Mesenchymal stem cell (in vitro differentiated cells and primary cell): ENCODE measurements at regions not wholly inside any gene's neighbourhood (a gene's known extent, or its start where the extent isn't known, plus 50 kb on each side); places are given as distances from the start of the nearest gene placed in this dataset.

Experiments
- DNase-seq: peaks from one replicate; pipeline ENCODE4 v3.0.0-alpha.2; 2013
- H2AFZ ChIP-seq: one replicate; pipeline ENCODE4 v1.6.1; 2013; ENCODE audit warnings: low read depth, mild to moderate bottlenecking, control low read depth, inconsistent platforms, low read length, moderate library complexity
- H2AK5ac ChIP-seq: 2 replicates; pipeline ENCODE4 v1.6.1; 2013; ENCODE audit warnings: low read length, moderate library complexity, mild to moderate bottlenecking, inconsistent platforms; ENCODE audit not compliant: severe bottlenecking
- H2BK120ac ChIP-seq: one replicate; pipeline ENCODE4 v1.6.1; 2013; ENCODE audit warnings: low read depth, mild to moderate bottlenecking, inconsistent platforms, low read length, moderate library complexity
- H2BK12ac ChIP-seq, 2 experiments: one replicate each; pipeline ENCODE4 v1.6.1; 2013; ENCODE audit warnings: inconsistent platforms in 2 of 2, low read length in 2 of 2, mild to moderate bottlenecking in 2 of 2, moderate library complexity in 2 of 2, control low read depth in 1 of 2
- H2BK15ac ChIP-seq: one replicate; pipeline ENCODE4 v1.6.1; 2013; ENCODE audit warnings: mild to moderate bottlenecking, low read depth, inconsistent platforms; ENCODE audit not compliant: poor library complexity, severe bottlenecking
- H2BK5ac ChIP-seq: 2 replicates; pipeline ENCODE4 v1.6.1; 2013; ENCODE audit warnings: low read depth, mild to moderate bottlenecking, low read length, control low read depth, inconsistent platforms; ENCODE audit not compliant: poor library complexity, severe bottlenecking
- H3K14ac ChIP-seq, 2 experiments: one replicate each; pipeline ENCODE4 v1.6.1; 2013; ENCODE audit warnings: inconsistent platforms in 2 of 2, low read length in 2 of 2, control low read depth in 1 of 2, mild to moderate bottlenecking in 1 of 2, moderate library complexity in 1 of 2
- H3K18ac ChIP-seq, 2 experiments: one replicate each; pipeline ENCODE4 v1.6.1; 2013; ENCODE audit warnings: inconsistent platforms in 2 of 2, low read length in 2 of 2, control low read depth in 1 of 2, low read depth in 1 of 2, mild to moderate bottlenecking in 1 of 2
- H3K23ac ChIP-seq, 2 experiments: one replicate each; pipeline ENCODE4 v1.6.1; 2013; ENCODE audit warnings: inconsistent platforms in 2 of 2, low read length in 2 of 2, mild to moderate bottlenecking in 2 of 2, moderate library complexity in 2 of 2, control low read depth in 1 of 2
- H3K27ac ChIP-seq: 2 replicates; pipeline ENCODE4 v1.5.1; 2013; ENCODE audit warnings: mild to moderate bottlenecking, moderate library complexity, low read length, control low read depth, inconsistent platforms; ENCODE audit not compliant: poor library complexity, severe bottlenecking
- H3K27me3 ChIP-seq, 2 experiments: 2 replicates each; pipeline versions ENCODE4 v1.6.1 to v1.7.0; 2013; ENCODE audit warnings: low read length in 2 of 2, mild to moderate bottlenecking in 2 of 2, moderate library complexity in 2 of 2, control low read depth in 1 of 2, inconsistent platforms in 1 of 2; ENCODE audit not compliant: control insufficient read depth in 1 of 2, insufficient read depth in 1 of 2
- H3K36me3 ChIP-seq, 2 experiments: 2 replicates each; pipeline versions ENCODE4 v1.6.1 to v1.7.0; 2013; ENCODE audit warnings: low read length in 2 of 2, control low read depth in 1 of 2, inconsistent platforms in 1 of 2, low read depth in 1 of 2, mild to moderate bottlenecking in 1 of 2; ENCODE audit not compliant: insufficient read depth in 2 of 2, control insufficient read depth in 1 of 2
- H3K4ac ChIP-seq, 2 experiments: one replicate each; pipeline ENCODE4 v1.6.1; 2013; ENCODE audit warnings: inconsistent platforms in 2 of 2, low read length in 2 of 2, mild to moderate bottlenecking in 2 of 2, moderate library complexity in 2 of 2, control low read depth in 1 of 2, low read depth in 1 of 2
- H3K4me1 ChIP-seq: 2 replicates; pipeline ENCODE4 v1.6.1; 2013; ENCODE audit warnings: low read depth, low read length, control low read depth; ENCODE audit not compliant: control insufficient read depth, insufficient read depth
- H3K4me2 ChIP-seq: 2 replicates; pipeline ENCODE4 v1.6.1; 2013; ENCODE audit warnings: low read length, mild to moderate bottlenecking, inconsistent platforms; ENCODE audit not compliant: poor library complexity, severe bottlenecking
- H3K4me3 ChIP-seq, 2 experiments: 2 replicates each; pipeline versions ENCODE4 v1.5.1 to v1.7.0; 2013; ENCODE audit warnings: low read length in 2 of 2, mild to moderate bottlenecking in 2 of 2, control low read depth in 1 of 2, low read depth in 1 of 2; ENCODE audit not compliant: insufficient read depth in 1 of 2
- H3K79me1 ChIP-seq: replicated peaks from 2 replicates; pipeline ENCODE4 v1.6.1; 2013; ENCODE audit warnings: mild to moderate bottlenecking, control low read depth, low read length, inconsistent platforms; ENCODE audit not compliant: poor library complexity, severe bottlenecking
- H3K9ac ChIP-seq: 2 replicates; pipeline ENCODE4 v1.7.0; 2013; ENCODE audit warnings: mild to moderate bottlenecking, low read length, moderate library complexity
- H3K9me3 ChIP-seq: 2 replicates; pipeline ENCODE4 v1.7.0; 2013; ENCODE audit warnings: mild to moderate bottlenecking, low read length; ENCODE audit not compliant: control insufficient read depth
- H4K8ac ChIP-seq: one replicate; pipeline ENCODE4 v1.6.1; 2013; ENCODE audit warnings: inconsistent platforms, mild to moderate bottlenecking, low read length, moderate library complexity
- H4K91ac ChIP-seq: one replicate; pipeline ENCODE4 v1.6.1; 2013; ENCODE audit warnings: mild to moderate bottlenecking, low read length, inconsistent platforms
- WGBS: methylation state at CpG from one replicate; pipeline ENCODE4 v1.1.7; 2013; ENCODE audit warnings: mixed read lengths; 5-methylcytosine and 5-hydroxymethylcytosine counted together

DNA sequence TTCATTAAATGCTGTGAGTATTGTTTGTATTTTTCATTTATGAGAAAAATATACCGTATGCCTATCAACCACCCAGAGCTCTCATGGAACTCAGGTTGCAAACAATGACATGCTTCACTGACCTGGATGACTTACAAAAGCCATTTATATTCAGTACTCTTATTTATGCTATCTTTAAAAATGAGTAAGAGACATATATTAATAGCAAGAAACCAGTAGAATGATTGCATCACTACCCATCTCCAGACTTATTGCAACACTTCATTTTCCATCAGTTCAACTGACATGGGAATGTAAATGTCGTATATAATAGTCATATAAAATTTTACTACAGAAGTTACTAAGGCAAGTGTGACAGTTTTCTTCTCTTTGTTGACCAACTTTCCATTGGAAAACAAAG is 69.1 kb downstream of the OTP start:
- no peak for DNase-seq
- H2BK12ac ChIP-seq, result no peak overlapping the region
- H2BK120ac ChIP-seq, result no peak overlapping the region
- no peak overlapping the region for H3K4ac ChIP-seq
- H3K9ac ChIP-seq, result no peak overlapping the region
- no peak overlapping the region for H3K14ac ChIP-seq
- no peak overlapping the region for H3K4me3 ChIP-seq
- H2BK5ac ChIP-seq, result no peak overlapping the region
- no peak overlapping the region for H2AK5ac ChIP-seq
- no peak overlapping the region for H3K18ac ChIP-seq
- H2BK15ac ChIP-seq, result no peak overlapping the region
- no peak overlapping the region for H4K8ac ChIP-seq
- H2AFZ ChIP-seq, result no peak overlapping the region
- no peaks in the 10 kb centered on the region for H3K36me3 ChIP-seq
- H3K79me1 ChIP-seq, result no peaks in the 10 kb centered on the region
- no peak overlapping the region for H3K4me2 ChIP-seq
- H3K4me1 ChIP-seq, result no peaks in the 10 kb centered on the region
- H3K23ac ChIP-seq, result no peak overlapping the region
- no peak overlapping the region for H3K27ac ChIP-seq
- no peaks in the 10 kb centered on the region for H3K9me3 ChIP-seq
- no CpG with 5 or more reads among the region's 2 CpGs for WGBS
- H4K91ac ChIP-seq, result no peak overlapping the region
- peaks cover 27 to 53% of the 10 kb centered on the region in 2 experiments for H3K27me3 ChIP-seq

DNA sequence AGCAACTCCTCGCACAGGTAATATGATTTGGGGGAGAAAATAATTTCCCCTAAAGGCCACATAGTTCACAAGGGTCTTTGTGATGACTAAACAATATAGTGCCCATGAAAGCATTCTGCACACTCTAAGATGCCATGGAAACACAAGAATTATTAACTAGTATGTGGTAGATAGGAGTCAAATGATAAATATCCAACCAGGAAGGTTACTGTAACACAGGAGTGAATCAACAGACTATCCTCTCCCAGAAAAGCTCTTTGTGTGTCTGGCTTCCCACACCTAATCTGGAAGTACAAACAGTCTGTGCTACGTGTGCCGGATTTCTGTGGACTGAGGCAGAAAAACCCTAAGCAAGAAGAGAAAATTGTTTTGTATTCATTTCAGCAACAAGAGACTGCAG is 70.0 kb downstream of the OTP start:
- Histone ChIP-seq H3K4me3 (no peak overlapping the region), H2BK120ac (no peak overlapping the region), H3K23ac (no peak overlapping the region), H3K18ac (no peak overlapping the region), H2BK15ac (no peak overlapping the region), H3K27me3 (peaks cover 26 to 48% of the 10 kb centered on the region in 2 experiments), H3K79me1 (no peaks in the 10 kb centered on the region), H2BK5ac (no peak overlapping the region), H3K14ac (no peak overlapping the region), H2AFZ (no peak overlapping the region), H2AK5ac (no peak overlapping the region), H3K4ac (no peak overlapping the region), H3K4me1 (no peaks in the 10 kb centered on the region), H3K9me3 (no peaks in the 10 kb centered on the region), H2BK12ac (no peak overlapping the region), H3K4me2 (no peak overlapping the region), H4K91ac (no peak overlapping the region), H3K27ac (no peak overlapping the region), H3K9ac (no peak overlapping the region), H4K8ac (no peak overlapping the region), H3K36me3 (no peaks in the 10 kb centered on the region)
- WGBS, result 86% methylated on average over 2 of the region's 3 CpGs
- no peak for DNase-seq

DNA sequence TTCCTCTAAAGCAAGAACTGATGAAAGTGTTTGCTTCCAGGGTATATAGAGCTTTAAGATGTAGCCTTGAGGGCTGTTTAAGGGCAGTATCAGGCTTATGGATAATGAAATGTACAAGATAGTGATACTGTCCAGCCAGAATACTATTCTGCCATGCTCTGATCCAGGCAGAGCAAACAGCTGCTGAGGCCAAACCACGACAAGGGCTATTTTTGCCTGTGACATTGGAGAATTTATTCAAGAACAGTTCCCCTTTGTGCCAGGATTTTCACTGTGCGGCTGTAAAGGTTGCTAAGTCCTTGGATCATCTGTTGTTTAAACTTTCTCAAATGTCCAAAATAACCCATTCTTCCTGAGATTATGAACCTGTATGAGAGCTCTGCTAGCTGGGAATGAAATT is 70.4 kb downstream of the OTP start:
- no peak overlapping the region for H2AFZ ChIP-seq
- no peaks in the 10 kb centered on the region for H3K36me3 ChIP-seq
- no peak overlapping the region for H3K27ac ChIP-seq
- H2AK5ac ChIP-seq, result no peak overlapping the region
- no peaks in the 10 kb centered on the region for H3K4me1 ChIP-seq
- H3K27me3 ChIP-seq, result peaks cover 28 to 45% of the 10 kb centered on the region in 2 experiments
- 62% methylated on average over 2 of the region's 2 CpGs for WGBS
- no peak overlapping the region for H2BK15ac ChIP-seq
- H2BK120ac ChIP-seq, result no peak overlapping the region
- no peaks in the 10 kb centered on the region for H3K9me3 ChIP-seq
- no peak overlapping the region for H4K8ac ChIP-seq
- H3K14ac ChIP-seq, result no peak overlapping the region
- no peak overlapping the region for H2BK12ac ChIP-seq
- no peaks in the 10 kb centered on the region for H3K79me1 ChIP-seq
- DNase-seq, result no peak
- no peak overlapping the region for H3K4ac ChIP-seq
- no peak overlapping the region for H3K4me3 ChIP-seq
- no peak overlapping the region for H3K9ac ChIP-seq
- H3K23ac ChIP-seq, result no peak overlapping the region
- H3K4me2 ChIP-seq, result no peak overlapping the region
- H3K18ac ChIP-seq, result no peak overlapping the region
- H4K91ac ChIP-seq, result no peak overlapping the region
- no peak overlapping the region for H2BK5ac ChIP-seq

DNA sequence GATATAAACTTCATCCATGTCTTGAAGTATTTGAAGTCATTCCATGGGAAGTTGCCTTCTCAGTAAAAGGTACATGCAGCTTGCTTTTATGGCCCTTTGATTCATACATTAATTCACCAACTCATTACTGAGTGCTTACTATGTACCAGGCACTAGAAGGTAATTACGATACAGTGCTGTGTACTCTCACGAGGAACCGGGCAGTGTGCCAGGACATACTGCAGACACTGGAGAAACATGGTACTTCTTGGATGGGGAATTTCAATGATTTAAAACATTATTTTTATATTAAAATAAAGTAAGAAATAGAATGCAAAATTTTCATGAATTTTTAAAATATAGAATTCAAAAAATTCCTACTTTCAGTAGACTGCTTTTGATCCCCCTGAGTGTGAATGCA is 71.4 kb upstream of the WDR41 start:
- H3K4me2 ChIP-seq, result no peak overlapping the region
- H3K14ac ChIP-seq, result no peak overlapping the region
- no peak overlapping the region for H4K8ac ChIP-seq
- H3K18ac ChIP-seq, result no peak overlapping the region
- no peak overlapping the region for H2BK15ac ChIP-seq
- no peak overlapping the region for H2BK5ac ChIP-seq
- WGBS, result no CpG with 5 or more reads among the region's 3 CpGs
- no peaks in the 10 kb centered on the region for H3K9me3 ChIP-seq
- peaks cover 25 to 26% of the 10 kb centered on the region in 2 experiments for H3K27me3 ChIP-seq
- H3K27ac ChIP-seq, result no peak overlapping the region
- no peak overlapping the region for H3K23ac ChIP-seq
- H3K4me3 ChIP-seq, result no peak overlapping the region
- no peaks in the 10 kb centered on the region for H3K36me3 ChIP-seq
- H2BK120ac ChIP-seq, result no peak overlapping the region
- no peak overlapping the region for H3K9ac ChIP-seq
- no peaks in the 10 kb centered on the region for H3K4me1 ChIP-seq
- no peak overlapping the region for H2AK5ac ChIP-seq
- H3K4ac ChIP-seq, result no peak overlapping the region
- H3K79me1 ChIP-seq, result no peaks in the 10 kb centered on the region
- no peak for DNase-seq
- no peak overlapping the region for H4K91ac ChIP-seq
- no peak overlapping the region for H2AFZ ChIP-seq
- H2BK12ac ChIP-seq, result no peak overlapping the region
